T-helper 17 cell (primary cell): ENCODE measurements at regions not wholly inside any gene's neighbourhood (a gene's known extent, or its start where the extent isn't known, plus 50 kb on each side); places are given as distances from the start of the nearest gene placed in this dataset.

Experiments
- ATAC-seq: fragments of 150-1000 bp; cut with Tn5 transposase; 2 replicates; pipeline ENCODE4 v1.10.0; 2021; ENCODE audit warnings: mild to moderate bottlenecking, moderate library complexity
- DNase-seq, 3 donors: peaks; one replicate each; pipeline versions ENCODE4 v3.0.0 to v3.0.0-alpha.2; 2020 to 2021
- H3K9me3 ChIP-seq: one replicate; pipeline ENCODE4 v1.7.0; 2013; ENCODE audit warnings: low read length, mild to moderate bottlenecking; ENCODE audit not compliant: control insufficient read depth, poor library complexity, severe bottlenecking
- H3K27ac Mint-ChIP-seq: one replicate; pipeline ENCODE4 v1.8.0; 2022; ENCODE audit warnings: mild to moderate bottlenecking, moderate library complexity, mixed read lengths
- H3K27me3 Mint-ChIP-seq: one replicate; pipeline ENCODE4 v1.8.0; 2022; ENCODE audit warnings: mixed read lengths
- H3K36me3 Mint-ChIP-seq: one replicate; pipeline ENCODE4 v1.8.0; 2022; ENCODE audit warnings: low read depth, mixed read lengths
- H3K4me1 Mint-ChIP-seq: one replicate; pipeline ENCODE4 v1.8.0; 2022; ENCODE audit warnings: mild to moderate bottlenecking, mixed read lengths
- H3K4me3 Mint-ChIP-seq: one replicate; pipeline ENCODE4 v1.8.0; 2022; ENCODE audit warnings: mild to moderate bottlenecking, moderate library complexity, mixed read lengths

GRCh38 chr12:34333337-34333736 lies 311.0 kb downstream of the ALG10 start:
- Mint-ChIP-seq H3K4me3 (no peak overlapping the region), H3K36me3 (no peaks in the 10 kb centered on the region), H3K27ac (no peak overlapping the region), H3K27me3 (no peaks in the 10 kb centered on the region), H3K4me1 (no peaks in the 10 kb centered on the region)
- H3K9me3 ChIP-seq: no peaks in the 10 kb centered on the region
- no peak for ATAC-seq
- DNase-seq: no peak

DNA sequence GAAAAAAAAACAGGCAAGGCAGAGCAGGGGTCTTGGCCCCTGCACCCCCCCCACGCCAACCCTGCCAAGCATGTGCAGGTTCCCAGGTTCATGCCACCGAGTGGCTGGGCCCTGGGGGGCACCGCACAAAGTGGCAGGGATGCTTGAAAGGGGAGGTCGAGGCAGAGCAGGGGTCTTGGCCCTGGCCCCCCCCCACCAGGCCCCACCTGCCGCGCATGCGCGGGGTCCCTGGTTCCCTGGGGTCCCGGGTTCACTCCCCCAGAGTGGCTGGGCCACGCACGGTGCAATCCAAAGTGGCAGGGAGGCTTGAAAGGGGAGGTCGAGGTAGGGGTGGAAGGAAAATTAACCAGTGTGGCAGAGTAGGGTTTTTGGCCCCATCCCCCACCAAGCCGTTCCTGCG lies 312.2 kb downstream of the ALG10 start:
- H3K4me3 Mint-ChIP-seq: no peak overlapping the region
- no peak for ATAC-seq
- no peaks in the 10 kb centered on the region for H3K9me3 ChIP-seq

GRCh38 chr12:34334953-34335743 lies 312.9 kb downstream of the ALG10 start:
- no peak overlapping the region for H3K4me3 Mint-ChIP-seq
- H3K9me3 ChIP-seq: no peaks in the 10 kb centered on the region
- no peaks in the 10 kb centered on the region for H3K36me3 Mint-ChIP-seq

More for the DNA sequence above, 312.2 kb downstream of the ALG10 start:
- H3K36me3 Mint-ChIP-seq: no peaks in the 10 kb centered on the region
- no peak overlapping the region for H3K27ac Mint-ChIP-seq
- no peaks in the 10 kb centered on the region for H3K27me3 Mint-ChIP-seq
- DNase-seq: no peak
- H3K4me1 Mint-ChIP-seq: no peaks in the 10 kb centered on the region

GRCh38 chr12:34335819-34336262 lies 313.5 kb downstream of the ALG10 start:
- no peaks in the 10 kb centered on the region for H3K9me3 ChIP-seq
- ATAC-seq: no peak
- Mint-ChIP-seq H3K4me1 (no peaks in the 10 kb centered on the region), H3K27me3 (no peaks in the 10 kb centered on the region), H3K4me3 (no peak overlapping the region), H3K27ac (no peak overlapping the region), H3K36me3 (no peaks in the 10 kb centered on the region)
- no peak for DNase-seq

More at GRCh38 chr12:34334953-34335743, 312.9 kb downstream of the ALG10 start:
- no peak overlapping the region for H3K27ac Mint-ChIP-seq
- no peaks in the 10 kb centered on the region for H3K27me3 Mint-ChIP-seq
- ATAC-seq (no peak), DNase-seq (no peak)
- no peaks in the 10 kb centered on the region for H3K4me1 Mint-ChIP-seq

- H3K27me3 Mint-ChIP-seq: no peaks in the 10 kb centered on the region
- H3K9me3 ChIP-seq: no peaks in the 10 kb centered on the region
- no peaks in the 10 kb centered on the region for H3K4me1 Mint-ChIP-seq
- H3K36me3 Mint-ChIP-seq: no peaks in the 10 kb centered on the region
- H3K27ac Mint-ChIP-seq: no peak overlapping the region
- no peak for ATAC-seq
- no peak for DNase-seq
- H3K4me3 Mint-ChIP-seq: no peak overlapping the region
Observed at GRCh38 chr12:34336619-34337465, 314.5 kb downstream of the ALG10 start.

DNA sequence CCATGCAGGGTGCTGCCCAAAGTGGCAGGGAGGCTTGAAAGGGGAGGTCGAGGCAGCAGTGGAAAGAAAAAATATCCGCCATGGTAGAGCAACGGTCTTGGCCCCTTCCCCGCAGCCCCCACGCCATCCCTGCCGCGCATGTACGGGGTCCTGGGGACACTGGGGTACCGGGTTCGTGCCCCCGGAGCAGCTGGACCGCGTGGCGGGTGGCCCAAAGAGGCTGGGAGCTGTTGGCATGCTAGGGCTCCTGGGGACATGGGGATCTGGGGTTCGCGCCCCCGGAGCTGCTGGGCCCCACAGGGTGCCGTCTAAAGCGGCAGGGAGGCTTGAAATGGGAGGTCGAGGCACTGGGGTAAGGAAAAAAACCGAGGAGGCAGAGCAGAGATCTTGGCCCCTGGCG lies 316.5 kb downstream of the ALG10 start:
- no peaks in the 10 kb centered on the region for H3K9me3 ChIP-seq
- no peak overlapping the region for H3K4me3 Mint-ChIP-seq
- no peaks in the 10 kb centered on the region for H3K4me1 Mint-ChIP-seq
- DNase-seq (no peak), ATAC-seq (no peak)
- H3K27ac Mint-ChIP-seq: no peak overlapping the region
- H3K27me3 Mint-ChIP-seq: no peaks in the 10 kb centered on the region
- no peaks in the 10 kb centered on the region for H3K36me3 Mint-ChIP-seq

- Mint-ChIP-seq H3K4me1 (no peaks in the 10 kb centered on the region), H3K27me3 (no peaks in the 10 kb centered on the region), H3K4me3 (no peak overlapping the region), H3K36me3 (no peaks in the 10 kb centered on the region), H3K27ac (no peak overlapping the region)
- no peaks in the 10 kb centered on the region for H3K9me3 ChIP-seq
- DNase-seq: no peak
- ATAC-seq: no peak
Observed at GRCh38 chr12:34339922-34340321, 317.6 kb downstream of the ALG10 start.

GRCh38 chr12:34340534-34341361 lies 318.5 kb downstream of the ALG10 start:
- no peaks in the 10 kb centered on the region for H3K4me1 Mint-ChIP-seq
- no peak overlapping the region for H3K27ac Mint-ChIP-seq
- no peak overlapping the region for H3K4me3 Mint-ChIP-seq
- no peaks in the 10 kb centered on the region for H3K27me3 Mint-ChIP-seq
- H3K9me3 ChIP-seq: no peaks in the 10 kb centered on the region
- DNase-seq: no peak
- ATAC-seq: no peak
- no peaks in the 10 kb centered on the region for H3K36me3 Mint-ChIP-seq

- Mint-ChIP-seq H3K27ac (no peak overlapping the region), H3K4me3 (no peak overlapping the region), H3K4me1 (no peaks in the 10 kb centered on the region), H3K36me3 (no peaks in the 10 kb centered on the region), H3K27me3 (no peaks in the 10 kb centered on the region)
- no peak for ATAC-seq
- no peak for DNase-seq
- no peaks in the 10 kb centered on the region for H3K9me3 ChIP-seq
Observed at GRCh38 chr12:34341362-34341733, 319.1 kb downstream of the ALG10 start.

DNA sequence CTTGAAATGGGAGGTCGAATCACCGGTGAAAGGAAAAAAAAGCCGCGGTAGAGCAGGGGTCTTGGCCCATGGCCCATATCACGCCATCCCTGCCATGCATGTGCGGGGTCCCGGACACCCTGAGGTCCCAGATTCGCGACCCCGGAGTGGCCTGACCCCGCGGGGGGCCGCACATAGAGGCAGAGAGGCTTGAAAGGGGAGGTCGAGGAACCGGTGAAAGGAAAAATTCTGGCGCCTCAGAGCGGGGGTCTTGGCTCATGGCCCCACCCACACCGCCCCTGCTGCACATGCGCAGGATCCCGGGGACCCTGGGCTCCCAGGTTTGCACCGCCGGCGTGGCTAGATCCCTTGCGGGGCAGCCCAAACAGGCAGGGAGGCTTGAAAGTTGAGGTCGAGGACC lies 319.8 kb downstream of the ALG10 start:
- ATAC-seq (no peak), DNase-seq (no peak)
- Mint-ChIP-seq H3K4me3 (no peak overlapping the region), H3K36me3 (no peaks in the 10 kb centered on the region), H3K4me1 (no peaks in the 10 kb centered on the region), H3K27me3 (no peaks in the 10 kb centered on the region), H3K27ac (no peak overlapping the region)
- H3K9me3 ChIP-seq: no peaks in the 10 kb centered on the region

DNA sequence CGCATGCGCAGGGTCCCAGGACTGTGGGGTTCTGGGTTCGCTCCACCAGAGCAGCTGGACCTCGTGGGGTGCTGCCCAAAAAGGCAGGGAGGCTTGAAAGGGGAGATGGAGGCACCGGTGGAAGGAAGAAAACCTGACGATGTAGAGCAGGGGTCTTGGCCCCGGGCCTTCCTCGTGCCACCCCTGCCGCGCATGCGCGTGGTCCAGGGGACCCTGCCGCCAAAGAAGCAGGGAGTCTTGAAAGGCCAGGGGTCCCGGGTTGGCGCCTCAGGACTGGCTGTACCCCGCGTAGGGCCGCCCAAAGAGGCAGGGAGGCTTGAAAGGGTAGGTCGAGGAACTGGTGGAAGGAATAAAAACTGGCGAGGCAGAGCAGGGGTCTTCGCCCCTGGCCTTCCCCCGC lies 321.0 kb downstream of the ALG10 start:
- H3K9me3 ChIP-seq: no peaks in the 10 kb centered on the region
- no peak for ATAC-seq

GRCh38 chr12:34343766-34344165 lies 321.5 kb downstream of the ALG10 start:
- ATAC-seq (no peak), DNase-seq (no peak)
- H3K4me1 Mint-ChIP-seq: no peaks in the 10 kb centered on the region
- H3K27me3 Mint-ChIP-seq: no peaks in the 10 kb centered on the region
- H3K27ac Mint-ChIP-seq: no peak overlapping the region
- no peak overlapping the region for H3K4me3 Mint-ChIP-seq
- no peaks in the 10 kb centered on the region for H3K36me3 Mint-ChIP-seq
- H3K9me3 ChIP-seq: no peaks in the 10 kb centered on the region

More for the DNA sequence above, 321.0 kb downstream of the ALG10 start:
- DNase-seq: no peak
- Mint-ChIP-seq H3K4me1 (no peaks in the 10 kb centered on the region), H3K4me3 (no peak overlapping the region), H3K36me3 (no peaks in the 10 kb centered on the region), H3K27ac (no peak overlapping the region), H3K27me3 (no peaks in the 10 kb centered on the region)
